Liver (tissue), 8 donors: ENCODE measurements at regions not wholly inside any gene's neighbourhood (a gene's known extent, or its start where the extent isn't known, plus 50 kb on each side); places are given as distances from the start of the nearest gene placed in this dataset.
A peak's percentile ranks its signal among the peaks of the same experiment; 100 is the strongest.

Source experiments
- DNase-seq: peaks from one replicate; pipeline ENCODE4 v3.0.0-alpha.2; 2017; ENCODE audit warnings: low spot score
- H3K27ac ChIP-seq, 2 donors: one replicate each; pipeline ENCODE4 v1.7.0; 2013; ENCODE audit warnings: inconsistent platforms in 2 of 2, low read length in 2 of 2, control low read depth in 1 of 2, low read depth in 1 of 2, mild to moderate bottlenecking in 1 of 2
- H3K27me3 ChIP-seq, 4 donors: one replicate each; pipeline versions ENCODE4 v1.6.1 to v1.7.0; 2013; ENCODE audit warnings: low read length in 3 of 4, inconsistent platforms in 1 of 4, mild to moderate bottlenecking in 1 of 4, moderate library complexity in 1 of 4; ENCODE audit not compliant: control insufficient read depth in 4 of 4, insufficient read depth in 4 of 4
- H3K36me3 ChIP-seq, 4 donors: one replicate each; pipeline versions ENCODE4 v1.6.1 to v1.7.0; 2013; ENCODE audit warnings: low read length in 3 of 4, mild to moderate bottlenecking in 3 of 4, low read depth in 1 of 4, moderate library complexity in 1 of 4; ENCODE audit not compliant: control insufficient read depth in 4 of 4, insufficient read depth in 3 of 4
- H3K4me1 ChIP-seq, 4 donors: one replicate each; pipeline versions ENCODE4 v1.6.1 to v1.7.0; 2013; ENCODE audit warnings: low read length in 3 of 4, mild to moderate bottlenecking in 3 of 4, moderate library complexity in 1 of 4; ENCODE audit not compliant: control insufficient read depth in 4 of 4, insufficient read depth in 4 of 4
- H3K4me3 ChIP-seq, 3 donors: one replicate each; pipeline versions ENCODE4 v1.6.1 to v1.7.0; 2013; ENCODE audit warnings: low read length in 3 of 3, control low read depth in 1 of 3, low read depth in 1 of 3, mild to moderate bottlenecking in 1 of 3
- H3K9ac ChIP-seq, 2 donors: one replicate each; pipeline ENCODE4 v1.7.0; 2013; ENCODE audit warnings: low read length in 2 of 2, mild to moderate bottlenecking in 2 of 2, moderate library complexity in 2 of 2, control low read depth in 1 of 2, low read depth in 1 of 2
- H3K9me3 ChIP-seq, 4 donors: one replicate each; pipeline versions ENCODE4 v1.6.1 to v1.7.0; 2013; ENCODE audit warnings: low read length in 3 of 4; ENCODE audit not compliant: control insufficient read depth in 4 of 4
- EGR1 ChIP-seq, 2 donors: IDR thresholded peaks; 2 replicates each; pipeline ENCODE4 v1.6.1; 2016 to 2018; ENCODE audit warnings: antibody characterized with exemption in 2 of 2, low read depth in 2 of 2
- FOXA1 ChIP-seq: IDR thresholded peaks from 2 replicates; pipeline ENCODE4 v1.6.1; 2016; ENCODE audit warnings: antibody characterized with exemption
- FOXA2 ChIP-seq: IDR thresholded peaks from 2 replicates; pipeline ENCODE4 v1.6.1; 2016; ENCODE audit warnings: antibody characterized with exemption
- GABPA ChIP-seq, 2 donors: IDR thresholded peaks in 1 of 2; conservative IDR thresholded peaks in 1 of 2; 2 replicates each; pipeline ENCODE4 v1.6.1; 2016; ENCODE audit warnings: antibody characterized with exemption in 2 of 2, mild to moderate bottlenecking in 1 of 2, moderate library complexity in 1 of 2
- HNF4A ChIP-seq, 2 donors: conservative IDR thresholded peaks; 2 replicates each; pipeline ENCODE4 v1.6.1; 2016; ENCODE audit warnings: antibody characterized with exemption in 2 of 2, mild to moderate bottlenecking in 2 of 2
- HNF4G ChIP-seq: IDR thresholded peaks from 2 replicates; pipeline ENCODE4 v1.6.1; 2016; ENCODE audit warnings: antibody characterized with exemption
- JUND ChIP-seq, 2 donors: IDR thresholded peaks; 2 replicates each; pipeline ENCODE4 v1.6.1; 2016; ENCODE audit warnings: antibody characterized with exemption in 2 of 2
- NR2F2 ChIP-seq: IDR thresholded peaks from 2 replicates; pipeline ENCODE4 v1.6.1; 2016; ENCODE audit warnings: antibody characterized with exemption
- RAD21 ChIP-seq, 2 donors: IDR thresholded peaks; 2 replicates each; pipeline ENCODE4 v1.6.1; 2016; ENCODE audit warnings: antibody characterized with exemption in 2 of 2, mild to moderate bottlenecking in 2 of 2
- RXRA ChIP-seq, 2 donors: IDR thresholded peaks; 2 replicates each; pipeline ENCODE4 v1.6.1; 2017 to 2018; ENCODE audit warnings: antibody characterized with exemption in 2 of 2, mild to moderate bottlenecking in 1 of 2
- SP1 ChIP-seq: IDR thresholded peaks from 2 replicates; pipeline ENCODE4 v1.6.1; 2018; ENCODE audit warnings: antibody characterized with exemption, mild to moderate bottlenecking
- TAF1 ChIP-seq: conservative IDR thresholded peaks from 2 replicates; pipeline ENCODE4 v1.6.1; 2016; ENCODE audit warnings: antibody characterized with exemption, mild to moderate bottlenecking
- YY1 ChIP-seq: IDR thresholded peaks from 2 replicates; pipeline ENCODE4 v1.6.1; 2016; ENCODE audit warnings: antibody characterized with exemption, mild to moderate bottlenecking
- WGBS: extraction: QIAGEN DNeasy Blood & Tissue Kit; methylation state at CpG from one replicate; pipeline ENCODE4 v1.1.7; 2013; 5-methylcytosine and 5-hydroxymethylcytosine counted together
- TF ChIP-seq, protein P1 (sequence below): fragments of 150-350 bp; IDR thresholded peaks from 2 replicates; pipeline ENCODE4 v1.5.1; 2017; ENCODE audit warnings: improper control_type of control experiment, low read depth, low read length; ENCODE audit not compliant: missing input control
- TF ChIP-seq, protein P2 (sequence below): IDR thresholded peaks from 2 replicates; pipeline ENCODE4 v1.6.1; 2016; ENCODE audit warnings: antibody characterized with exemption
- TF ChIP-seq, protein P3 (sequence below): IDR thresholded peaks from 2 replicates; pipeline ENCODE4 v1.6.1; 2016; ENCODE audit warnings: antibody characterized with exemption
- TF ChIP-seq, protein P4 (sequence below): IDR thresholded peaks from 2 replicates; pipeline ENCODE4 v1.6.1; 2016; ENCODE audit warnings: antibody characterized with exemption, mild to moderate bottlenecking
- TF ChIP-seq, protein P5 (sequence below): IDR thresholded peaks from 2 replicates; pipeline ENCODE4 v1.6.1; 2016; ENCODE audit warnings: antibody characterized with exemption
- donor health status: healthy.
- donor health status: healthy.
- donor health status: healthy.
- donor health status: healthy.
- donor health status: healthy.

DNA sequence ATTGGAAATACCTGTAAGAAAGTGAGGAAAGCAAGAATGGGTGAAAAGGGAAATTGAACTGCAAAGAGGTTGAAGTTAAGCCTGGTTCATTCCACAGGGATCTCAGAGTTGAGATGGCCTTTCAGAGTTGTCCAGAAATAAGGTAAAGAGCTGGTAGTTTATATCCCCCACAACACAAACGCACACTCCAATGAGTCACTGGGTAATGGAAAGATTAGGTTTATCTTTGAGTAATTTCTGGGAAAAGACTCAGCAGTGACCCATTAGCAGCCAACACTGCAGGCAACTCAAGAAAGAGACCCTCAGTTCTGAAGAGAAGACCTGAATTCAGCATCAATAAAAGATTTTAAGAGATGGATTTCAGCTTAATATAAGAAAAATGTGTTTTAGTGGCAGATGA lies 485.5 kb downstream of the PTPRC start (continued):
- TF ChIP-seq, protein P1, sequence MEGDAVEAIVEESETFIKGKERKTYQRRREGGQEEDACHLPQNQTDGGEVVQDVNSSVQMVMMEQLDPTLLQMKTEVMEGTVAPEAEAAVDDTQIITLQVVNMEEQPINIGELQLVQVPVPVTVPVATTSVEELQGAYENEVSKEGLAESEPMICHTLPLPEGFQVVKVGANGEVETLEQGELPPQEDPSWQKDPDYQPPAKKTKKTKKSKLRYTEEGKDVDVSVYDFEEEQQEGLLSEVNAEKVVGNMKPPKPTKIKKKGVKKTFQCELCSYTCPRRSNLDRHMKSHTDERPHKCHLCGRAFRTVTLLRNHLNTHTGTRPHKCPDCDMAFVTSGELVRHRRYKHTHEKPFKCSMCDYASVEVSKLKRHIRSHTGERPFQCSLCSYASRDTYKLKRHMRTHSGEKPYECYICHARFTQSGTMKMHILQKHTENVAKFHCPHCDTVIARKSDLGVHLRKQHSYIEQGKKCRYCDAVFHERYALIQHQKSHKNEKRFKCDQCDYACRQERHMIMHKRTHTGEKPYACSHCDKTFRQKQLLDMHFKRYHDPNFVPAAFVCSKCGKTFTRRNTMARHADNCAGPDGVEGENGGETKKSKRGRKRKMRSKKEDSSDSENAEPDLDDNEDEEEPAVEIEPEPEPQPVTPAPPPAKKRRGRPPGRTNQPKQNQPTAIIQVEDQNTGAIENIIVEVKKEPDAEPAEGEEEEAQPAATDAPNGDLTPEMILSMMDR: no peak
- TF ChIP-seq, protein P2, sequence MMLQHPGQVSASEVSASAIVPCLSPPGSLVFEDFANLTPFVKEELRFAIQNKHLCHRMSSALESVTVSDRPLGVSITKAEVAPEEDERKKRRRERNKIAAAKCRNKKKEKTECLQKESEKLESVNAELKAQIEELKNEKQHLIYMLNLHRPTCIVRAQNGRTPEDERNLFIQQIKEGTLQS: no peak
- TF ChIP-seq, protein P3, sequence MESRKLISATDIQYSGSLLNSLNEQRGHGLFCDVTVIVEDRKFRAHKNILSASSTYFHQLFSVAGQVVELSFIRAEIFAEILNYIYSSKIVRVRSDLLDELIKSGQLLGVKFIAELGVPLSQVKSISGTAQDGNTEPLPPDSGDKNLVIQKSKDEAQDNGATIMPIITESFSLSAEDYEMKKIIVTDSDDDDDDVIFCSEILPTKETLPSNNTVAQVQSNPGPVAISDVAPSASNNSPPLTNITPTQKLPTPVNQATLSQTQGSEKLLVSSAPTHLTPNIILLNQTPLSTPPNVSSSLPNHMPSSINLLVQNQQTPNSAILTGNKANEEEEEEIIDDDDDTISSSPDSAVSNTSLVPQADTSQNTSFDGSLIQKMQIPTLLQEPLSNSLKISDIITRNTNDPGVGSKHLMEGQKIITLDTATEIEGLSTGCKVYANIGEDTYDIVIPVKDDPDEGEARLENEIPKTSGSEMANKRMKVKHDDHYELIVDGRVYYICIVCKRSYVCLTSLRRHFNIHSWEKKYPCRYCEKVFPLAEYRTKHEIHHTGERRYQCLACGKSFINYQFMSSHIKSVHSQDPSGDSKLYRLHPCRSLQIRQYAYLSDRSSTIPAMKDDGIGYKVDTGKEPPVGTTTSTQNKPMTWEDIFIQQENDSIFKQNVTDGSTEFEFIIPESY: no peak

- no peak overlapping the region for H3K27ac ChIP-seq
- no peak overlapping the region for H3K9ac ChIP-seq
- 58% methylated on average over 2 of the region's 2 CpGs for WGBS
- H3K4me3 ChIP-seq: no peak overlapping the region
- no peaks in the 10 kb centered on the region for H3K36me3 ChIP-seq
- H3K9me3 ChIP-seq: no peaks in the 10 kb centered on the region
- H3K27me3 ChIP-seq: no peaks in the 10 kb centered on the region
- peaks cover 0 to 2% (median 0%) of the 10 kb centered on the region in 4 donors for H3K4me1 ChIP-seq
- DNase-seq: no peak
- TF ChIP-seq RXRA (IDR thresholded peaks at IDR 0.05) (no peak), HNF4A (conservative IDR thresholded peaks at IDR 0.05) (peak; percentile 39 to 61)
Observed at GRCh38 chr1:199129247-199129646, 490.4 kb downstream of the PTPRC start.

- WGBS: 92% methylated on average over 1 of the region's 1 CpG
- TF ChIP-seq GABPA (IDR thresholded peaks at IDR 0.05 in 1 of 2, conservative IDR thresholded peaks at IDR 0.05 in 1 of 2) (no peak), FOXA2 (no peak), FOXA1 (no peak), JUND (IDR thresholded peaks at IDR 0.05) (no peak), HNF4G (no peak), RAD21 (IDR thresholded peaks at IDR 0.05) (no peak), RXRA (IDR thresholded peaks at IDR 0.05) (no peak), YY1 (no peak), EGR1 (IDR thresholded peaks at IDR 0.05; ENCODE audit: low read depth in 2 of 2) (no peak), HNF4A (conservative IDR thresholded peaks at IDR 0.05) (no peak), SP1 (no peak), TAF1 (no peak), NR2F2 (no peak)
- TF ChIP-seq, protein P4, sequence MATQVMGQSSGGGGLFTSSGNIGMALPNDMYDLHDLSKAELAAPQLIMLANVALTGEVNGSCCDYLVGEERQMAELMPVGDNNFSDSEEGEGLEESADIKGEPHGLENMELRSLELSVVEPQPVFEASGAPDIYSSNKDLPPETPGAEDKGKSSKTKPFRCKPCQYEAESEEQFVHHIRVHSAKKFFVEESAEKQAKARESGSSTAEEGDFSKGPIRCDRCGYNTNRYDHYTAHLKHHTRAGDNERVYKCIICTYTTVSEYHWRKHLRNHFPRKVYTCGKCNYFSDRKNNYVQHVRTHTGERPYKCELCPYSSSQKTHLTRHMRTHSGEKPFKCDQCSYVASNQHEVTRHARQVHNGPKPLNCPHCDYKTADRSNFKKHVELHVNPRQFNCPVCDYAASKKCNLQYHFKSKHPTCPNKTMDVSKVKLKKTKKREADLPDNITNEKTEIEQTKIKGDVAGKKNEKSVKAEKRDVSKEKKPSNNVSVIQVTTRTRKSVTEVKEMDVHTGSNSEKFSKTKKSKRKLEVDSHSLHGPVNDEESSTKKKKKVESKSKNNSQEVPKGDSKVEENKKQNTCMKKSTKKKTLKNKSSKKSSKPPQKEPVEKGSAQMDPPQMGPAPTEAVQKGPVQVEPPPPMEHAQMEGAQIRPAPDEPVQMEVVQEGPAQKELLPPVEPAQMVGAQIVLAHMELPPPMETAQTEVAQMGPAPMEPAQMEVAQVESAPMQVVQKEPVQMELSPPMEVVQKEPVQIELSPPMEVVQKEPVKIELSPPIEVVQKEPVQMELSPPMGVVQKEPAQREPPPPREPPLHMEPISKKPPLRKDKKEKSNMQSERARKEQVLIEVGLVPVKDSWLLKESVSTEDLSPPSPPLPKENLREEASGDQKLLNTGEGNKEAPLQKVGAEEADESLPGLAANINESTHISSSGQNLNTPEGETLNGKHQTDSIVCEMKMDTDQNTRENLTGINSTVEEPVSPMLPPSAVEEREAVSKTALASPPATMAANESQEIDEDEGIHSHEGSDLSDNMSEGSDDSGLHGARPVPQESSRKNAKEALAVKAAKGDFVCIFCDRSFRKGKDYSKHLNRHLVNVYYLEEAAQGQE: no peak
- TF ChIP-seq, protein P5, sequence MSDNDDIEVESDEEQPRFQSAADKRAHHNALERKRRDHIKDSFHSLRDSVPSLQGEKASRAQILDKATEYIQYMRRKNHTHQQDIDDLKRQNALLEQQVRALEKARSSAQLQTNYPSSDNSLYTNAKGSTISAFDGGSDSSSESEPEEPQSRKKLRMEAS: no peak
- TF ChIP-seq, protein P1: no peak
- TF ChIP-seq, protein P3: no peak
- TF ChIP-seq, protein P2: no peak
- H3K9me3 ChIP-seq: no peaks in the 10 kb centered on the region
- no peaks in the 10 kb centered on the region for H3K27me3 ChIP-seq
- no peak for DNase-seq
- no peak overlapping the region for H3K4me3 ChIP-seq
- no peak overlapping the region for H3K9ac ChIP-seq
- no peaks in the 10 kb centered on the region for H3K36me3 ChIP-seq
- H3K4me1 ChIP-seq: peaks cover 0 to 2% (median 0%) of the 10 kb centered on the region in 4 donors
- no peak overlapping the region for H3K27ac ChIP-seq
Observed at GRCh38 chr1:199132006-199132405, 493.2 kb downstream of the PTPRC start.
